Cardiac fibroblast (primary cell): ENCODE measurements at regions not wholly inside any gene's neighbourhood (a gene's known extent, or its start where the extent isn't known, plus 50 kb on each side); places are given as distances from the start of the nearest gene placed in this dataset.
A peak's percentile ranks its signal among the peaks of the same experiment; 100 is the strongest.

Source experiments
- DNase-seq, 2 donors: peaks; one replicate each; pipeline versions ENCODE4 v3.0.0 to v3.0.0-alpha.2; 2010; ENCODE audit warnings: low read depth in 2 of 2
- H3K4me3 ChIP-seq, 2 donors: replicated peaks in 1 of 2; 1 replicate in 1 of 2; 2 replicates in 1 of 2; pipeline ENCODE4 v1.5.1; 2011; ENCODE audit warnings: low read depth in 2 of 2, low read length in 2 of 2, mild to moderate bottlenecking in 2 of 2, moderate library complexity in 1 of 2
- CTCF ChIP-seq: IDR thresholded peaks from one replicate; pipeline ENCODE4 v1.5.1; 2011; ENCODE audit warnings: low read depth, mild to moderate bottlenecking, low read length, inconsistent platforms

GRCh38 chr17:69820876-69821473 is 254.1 kb upstream of the KCNJ16 start:
- no peak for TF ChIP-seq CTCF
- DNase-seq, result no peak
- no peak overlapping the region for H3K4me3 ChIP-seq

GRCh38 chr17:69822314-69822875 is 252.6 kb upstream of the KCNJ16 start:
- TF ChIP-seq CTCF, result no peak
- H3K4me3 ChIP-seq, result no peak overlapping the region
- no peak for DNase-seq

- DNase-seq, result peak; percentile 22 to 59
- H3K4me3 ChIP-seq, result no peak overlapping the region
- no peak for TF ChIP-seq CTCF
Observed at GRCh38 chr17:69828087-69828486, 246.9 kb upstream of the KCNJ16 start.

- no peak for DNase-seq
- H3K4me3 ChIP-seq, result no peak overlapping the region
- TF ChIP-seq CTCF, result no peak
Observed at GRCh38 chr17:69834494-69834893, 240.5 kb upstream of the KCNJ16 start.

- H3K4me3 ChIP-seq, result no peak overlapping the region
- TF ChIP-seq CTCF, result no peak
- DNase-seq, result no peak
Observed at GRCh38 chr17:69851736-69852135, 223.3 kb upstream of the KCNJ16 start.

- H3K4me3 ChIP-seq, result no peak overlapping the region
- TF ChIP-seq CTCF, result no peak
- peak; percentile 64 to 81 for DNase-seq
Observed at GRCh38 chr17:69853541-69854224, 221.3 kb upstream of the KCNJ16 start.
